K562 (cell line): ENCODE measurements at regions not wholly inside any gene's neighbourhood (a gene's known extent, or its start where the extent isn't known, plus 50 kb on each side); places are given as distances from the start of the nearest gene placed in this dataset.

Experiments used
- DLX4 ChIP-seq: fragments of 250-450 bp; sonication (Bioruptor Pico); IDR thresholded peaks from 2 replicates; pipeline ENCODE4 v1.6.1; 2021; ENCODE audit warnings: mild to moderate bottlenecking
- EZH2 ChIP-seq: IDR thresholded peaks from 2 replicates; pipeline ENCODE4 v1.6.1; 2012; ENCODE audit warnings: low read depth, mild to moderate bottlenecking, inconsistent platforms, low read length, borderline replicate concordance
- HIVEP1 ChIP-seq: fragments of 250-450 bp; sonication (Bioruptor Pico); IDR thresholded peaks from 2 replicates; pipeline ENCODE4 v1.4.0; 2020; ENCODE audit warnings: mild to moderate bottlenecking
- ILK ChIP-seq: fragments of 450-650 bp; IDR thresholded peaks from 2 replicates; pipeline ENCODE4 v1.6.1; 2016; ENCODE audit warnings: missing genetic modification characterization, low read depth, mild to moderate bottlenecking, missing compliant biosample characterization, moderate library complexity, borderline replicate concordance
- LARP7 ChIP-seq: fragments of 450-650 bp; IDR thresholded peaks from 2 replicates; pipeline ENCODE4 v1.6.1; 2016
- MEF2D ChIP-seq: conservative IDR thresholded peaks from 2 replicates; pipeline ENCODE4 v1.6.1; 2016; ENCODE audit warnings: low read depth, missing genetic modification characterization, missing compliant biosample characterization
- ZNF444 ChIP-seq: fragments of 250-450 bp; sonication (Bioruptor Pico); IDR thresholded peaks from 2 replicates; pipeline ENCODE4 v1.4.0; 2020; ENCODE audit warnings: mild to moderate bottlenecking, moderate library complexity
- ZNF76 ChIP-seq: fragments of 250-450 bp; sonication (Bioruptor Pico); IDR thresholded peaks from 2 replicates; pipeline ENCODE4 v1.4.0; 2020; ENCODE audit warnings: mild to moderate bottlenecking, moderate library complexity, borderline replicate concordance
- TF ChIP-seq, protein P1 (sequence below): sonication (generic); formaldehyde crosslinking; IDR thresholded peaks from 2 replicates; pipeline ENCODE4 v1.8.1; 2023; ENCODE audit warnings: mild to moderate bottlenecking, missing genetic modification reagents
- TF ChIP-seq, protein P2 (sequence below), 3 experiments: IDR thresholded peaks in 2 of 3; conservative IDR thresholded peaks in 1 of 3; 2 replicates each; pipeline ENCODE4 v1.5.1; 2011 to 2012; ENCODE audit warnings: low read length in 3 of 3, mild to moderate bottlenecking in 3 of 3, control low read depth in 2 of 3, improper control_type of control experiment in 1 of 3, inconsistent platforms in 1 of 3, low read depth in 1 of 3, mixed read lengths in 1 of 3, moderate library complexity in 1 of 3; ENCODE audit not compliant: insufficient read depth in 2 of 3
- TF ChIP-seq, protein P3 (sequence below): sonication (generic); IDR thresholded peaks from 2 replicates; pipeline ENCODE4 v1.6.1; 2016
- TF ChIP-seq, protein P4 (sequence below), 3 experiments: fragments of 200-800 bp in 1 of 3; fragments of 250-450 bp in 1 of 3; fragments of 450-650 bp in 1 of 3; sonication (Bioruptor Pico) in 1 of 3; sonication (Bioruptor generic) in 1 of 3; formaldehyde crosslinking in 1 of 3; IDR thresholded peaks; 2 replicates each; pipeline versions ENCODE4 v1.6.1 to v1.8.0; 2016 to 2022; ENCODE audit warnings: mild to moderate bottlenecking in 2 of 3, missing genetic modification characterization in 2 of 3, missing compliant biosample characterization in 1 of 3, moderate library complexity in 1 of 3
- TF ChIP-seq, protein P5 (sequence below): fragments of 250-450 bp; sonication (Bioruptor Pico); IDR thresholded peaks from 2 replicates; pipeline ENCODE4 v1.4.0; 2020; ENCODE audit warnings: mild to moderate bottlenecking, moderate library complexity
- TF ChIP-seq, protein P6 (sequence below): fragments of 250-450 bp; sonication (Bioruptor Pico); IDR thresholded peaks from 2 replicates; pipeline ENCODE4 v1.8.0; 2021; ENCODE audit warnings: moderate library complexity, mild to moderate bottlenecking, inconsistent platforms

GRCh38 chr2:181250691-181251090 is 206.5 kb upstream of the ITGA4 start:
- no peak for TF ChIP-seq MEF2D (tag)
- TF ChIP-seq, protein P1, sequence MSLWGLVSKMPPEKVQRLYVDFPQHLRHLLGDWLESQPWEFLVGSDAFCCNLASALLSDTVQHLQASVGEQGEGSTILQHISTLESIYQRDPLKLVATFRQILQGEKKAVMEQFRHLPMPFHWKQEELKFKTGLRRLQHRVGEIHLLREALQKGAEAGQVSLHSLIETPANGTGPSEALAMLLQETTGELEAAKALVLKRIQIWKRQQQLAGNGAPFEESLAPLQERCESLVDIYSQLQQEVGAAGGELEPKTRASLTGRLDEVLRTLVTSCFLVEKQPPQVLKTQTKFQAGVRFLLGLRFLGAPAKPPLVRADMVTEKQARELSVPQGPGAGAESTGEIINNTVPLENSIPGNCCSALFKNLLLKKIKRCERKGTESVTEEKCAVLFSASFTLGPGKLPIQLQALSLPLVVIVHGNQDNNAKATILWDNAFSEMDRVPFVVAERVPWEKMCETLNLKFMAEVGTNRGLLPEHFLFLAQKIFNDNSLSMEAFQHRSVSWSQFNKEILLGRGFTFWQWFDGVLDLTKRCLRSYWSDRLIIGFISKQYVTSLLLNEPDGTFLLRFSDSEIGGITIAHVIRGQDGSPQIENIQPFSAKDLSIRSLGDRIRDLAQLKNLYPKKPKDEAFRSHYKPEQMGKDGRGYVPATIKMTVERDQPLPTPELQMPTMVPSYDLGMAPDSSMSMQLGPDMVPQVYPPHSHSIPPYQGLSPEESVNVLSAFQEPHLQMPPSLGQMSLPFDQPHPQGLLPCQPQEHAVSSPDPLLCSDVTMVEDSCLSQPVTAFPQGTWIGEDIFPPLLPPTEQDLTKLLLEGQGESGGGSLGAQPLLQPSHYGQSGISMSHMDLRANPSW (CRISPR knock-in tag), result no peak
- TF ChIP-seq LARP7, result no peak
- TF ChIP-seq EZH2, result no peak
- TF ChIP-seq ILK, result no peak
- TF ChIP-seq, protein P2, sequence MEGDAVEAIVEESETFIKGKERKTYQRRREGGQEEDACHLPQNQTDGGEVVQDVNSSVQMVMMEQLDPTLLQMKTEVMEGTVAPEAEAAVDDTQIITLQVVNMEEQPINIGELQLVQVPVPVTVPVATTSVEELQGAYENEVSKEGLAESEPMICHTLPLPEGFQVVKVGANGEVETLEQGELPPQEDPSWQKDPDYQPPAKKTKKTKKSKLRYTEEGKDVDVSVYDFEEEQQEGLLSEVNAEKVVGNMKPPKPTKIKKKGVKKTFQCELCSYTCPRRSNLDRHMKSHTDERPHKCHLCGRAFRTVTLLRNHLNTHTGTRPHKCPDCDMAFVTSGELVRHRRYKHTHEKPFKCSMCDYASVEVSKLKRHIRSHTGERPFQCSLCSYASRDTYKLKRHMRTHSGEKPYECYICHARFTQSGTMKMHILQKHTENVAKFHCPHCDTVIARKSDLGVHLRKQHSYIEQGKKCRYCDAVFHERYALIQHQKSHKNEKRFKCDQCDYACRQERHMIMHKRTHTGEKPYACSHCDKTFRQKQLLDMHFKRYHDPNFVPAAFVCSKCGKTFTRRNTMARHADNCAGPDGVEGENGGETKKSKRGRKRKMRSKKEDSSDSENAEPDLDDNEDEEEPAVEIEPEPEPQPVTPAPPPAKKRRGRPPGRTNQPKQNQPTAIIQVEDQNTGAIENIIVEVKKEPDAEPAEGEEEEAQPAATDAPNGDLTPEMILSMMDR (IDR thresholded peaks at IDR 0.05 in 2 of 3, conservative IDR thresholded peaks at IDR 0.05 in 1 of 3; ENCODE audit: insufficient read depth in 2 of 3, low read depth in 1 of 3, low read length in 3 of 3), result no peak
- TF ChIP-seq, protein P3, sequence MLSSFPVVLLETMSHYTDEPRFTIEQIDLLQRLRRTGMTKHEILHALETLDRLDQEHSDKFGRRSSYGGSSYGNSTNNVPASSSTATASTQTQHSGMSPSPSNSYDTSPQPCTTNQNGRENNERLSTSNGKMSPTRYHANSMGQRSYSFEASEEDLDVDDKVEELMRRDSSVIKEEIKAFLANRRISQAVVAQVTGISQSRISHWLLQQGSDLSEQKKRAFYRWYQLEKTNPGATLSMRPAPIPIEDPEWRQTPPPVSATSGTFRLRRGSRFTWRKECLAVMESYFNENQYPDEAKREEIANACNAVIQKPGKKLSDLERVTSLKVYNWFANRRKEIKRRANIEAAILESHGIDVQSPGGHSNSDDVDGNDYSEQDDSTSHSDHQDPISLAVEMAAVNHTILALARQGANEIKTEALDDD, result no peak
- TF ChIP-seq ZNF76 (CRISPR knock-in tag), result no peak
- TF ChIP-seq, protein P4, sequence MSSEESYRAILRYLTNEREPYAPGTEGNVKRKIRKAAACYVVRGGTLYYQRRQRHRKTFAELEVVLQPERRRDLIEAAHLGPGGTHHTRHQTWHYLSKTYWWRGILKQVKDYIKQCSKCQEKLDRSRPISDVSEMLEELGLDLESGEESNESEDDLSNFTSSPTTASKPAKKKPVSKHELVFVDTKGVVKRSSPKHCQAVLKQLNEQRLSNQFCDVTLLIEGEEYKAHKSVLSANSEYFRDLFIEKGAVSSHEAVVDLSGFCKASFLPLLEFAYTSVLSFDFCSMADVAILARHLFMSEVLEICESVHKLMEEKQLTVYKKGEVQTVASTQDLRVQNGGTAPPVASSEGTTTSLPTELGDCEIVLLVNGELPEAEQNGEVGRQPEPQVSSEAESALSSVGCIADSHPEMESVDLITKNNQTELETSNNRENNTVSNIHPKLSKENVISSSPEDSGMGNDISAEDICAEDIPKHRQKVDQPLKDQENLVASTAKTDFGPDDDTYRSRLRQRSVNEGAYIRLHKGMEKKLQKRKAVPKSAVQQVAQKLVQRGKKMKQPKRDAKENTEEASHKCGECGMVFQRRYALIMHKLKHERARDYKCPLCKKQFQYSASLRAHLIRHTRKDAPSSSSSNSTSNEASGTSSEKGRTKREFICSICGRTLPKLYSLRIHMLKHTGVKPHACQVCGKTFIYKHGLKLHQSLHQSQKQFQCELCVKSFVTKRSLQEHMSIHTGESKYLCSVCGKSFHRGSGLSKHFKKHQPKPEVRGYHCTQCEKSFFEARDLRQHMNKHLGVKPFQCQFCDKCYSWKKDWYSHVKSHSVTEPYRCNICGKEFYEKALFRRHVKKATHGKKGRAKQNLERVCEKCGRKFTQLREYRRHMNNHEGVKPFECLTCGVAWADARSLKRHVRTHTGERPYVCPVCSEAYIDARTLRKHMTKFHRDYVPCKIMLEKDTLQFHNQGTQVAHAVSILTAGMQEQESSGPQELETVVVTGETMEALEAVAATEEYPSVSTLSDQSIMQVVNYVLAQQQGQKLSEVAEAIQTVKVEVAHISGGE (CRISPR knock-in tag; IDR thresholded peaks at IDR 0.05), result no peak
- TF ChIP-seq, protein P5, sequence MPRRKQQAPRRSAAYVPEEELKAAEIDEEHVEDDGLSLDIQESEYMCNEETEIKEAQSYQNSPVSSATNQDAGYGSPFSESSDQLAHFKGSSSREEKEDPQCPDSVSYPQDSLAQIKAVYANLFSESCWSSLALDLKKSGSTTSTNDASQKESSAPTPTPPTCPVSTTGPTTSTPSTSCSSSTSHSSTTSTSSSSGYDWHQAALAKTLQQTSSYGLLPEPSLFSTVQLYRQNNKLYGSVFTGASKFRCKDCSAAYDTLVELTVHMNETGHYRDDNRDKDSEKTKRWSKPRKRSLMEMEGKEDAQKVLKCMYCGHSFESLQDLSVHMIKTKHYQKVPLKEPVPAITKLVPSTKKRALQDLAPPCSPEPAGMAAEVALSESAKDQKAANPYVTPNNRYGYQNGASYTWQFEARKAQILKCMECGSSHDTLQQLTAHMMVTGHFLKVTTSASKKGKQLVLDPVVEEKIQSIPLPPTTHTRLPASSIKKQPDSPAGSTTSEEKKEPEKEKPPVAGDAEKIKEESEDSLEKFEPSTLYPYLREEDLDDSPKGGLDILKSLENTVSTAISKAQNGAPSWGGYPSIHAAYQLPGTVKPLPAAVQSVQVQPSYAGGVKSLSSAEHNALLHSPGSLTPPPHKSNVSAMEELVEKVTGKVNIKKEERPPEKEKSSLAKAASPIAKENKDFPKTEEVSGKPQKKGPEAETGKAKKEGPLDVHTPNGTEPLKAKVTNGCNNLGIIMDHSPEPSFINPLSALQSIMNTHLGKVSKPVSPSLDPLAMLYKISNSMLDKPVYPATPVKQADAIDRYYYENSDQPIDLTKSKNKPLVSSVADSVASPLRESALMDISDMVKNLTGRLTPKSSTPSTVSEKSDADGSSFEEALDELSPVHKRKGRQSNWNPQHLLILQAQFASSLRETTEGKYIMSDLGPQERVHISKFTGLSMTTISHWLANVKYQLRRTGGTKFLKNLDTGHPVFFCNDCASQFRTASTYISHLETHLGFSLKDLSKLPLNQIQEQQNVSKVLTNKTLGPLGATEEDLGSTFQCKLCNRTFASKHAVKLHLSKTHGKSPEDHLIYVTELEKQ, result no peak
- TF ChIP-seq DLX4 (CRISPR knock-in tag), result no peak
- TF ChIP-seq ZNF444 (CRISPR knock-in tag), result no peak
- TF ChIP-seq HIVEP1 (CRISPR knock-in tag), result no peak
- TF ChIP-seq, protein P6, sequence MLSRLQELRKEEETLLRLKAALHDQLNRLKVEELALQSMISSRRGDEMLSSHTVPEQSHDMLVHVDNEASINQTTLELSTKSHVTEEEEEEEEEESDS, result no peak
